Natural killer cell (primary cell): ENCODE measurements at regions not wholly inside any gene's neighbourhood (a gene's known extent, or its start where the extent isn't known, plus 50 kb on each side); places are given as distances from the start of the nearest gene placed in this dataset.

Source experiments
- ATAC-seq, 3 donors: fragments of 150-1000 bp in 2 of 3; fragments of 200-7000 bp in 1 of 3; cut with Tn5 transposase; 1 replicate in 1 of 3; 2 replicates in 2 of 3; pipeline ENCODE4 v1.10.0; 2021; ENCODE audit warnings: mild to moderate bottlenecking in 2 of 3, moderate library complexity in 2 of 3
- DNase-seq, 2 donors: peaks; one replicate each; pipeline versions ENCODE4 v3.0.0 to v3.0.0-alpha.2; 2013 to 2021; ENCODE audit warnings: mixed read lengths in 1 of 2
- H3K27ac ChIP-seq: one replicate; pipeline ENCODE4 v1.5.1; 2013; ENCODE audit warnings: mild to moderate bottlenecking, low read length
- H3K27me3 ChIP-seq: one replicate; pipeline ENCODE4 v1.6.1; 2013; ENCODE audit warnings: low read length; ENCODE audit not compliant: control insufficient read depth, insufficient read depth
- H3K36me3 ChIP-seq: one replicate; pipeline ENCODE4 v1.6.1; 2013; ENCODE audit warnings: low read length; ENCODE audit not compliant: control insufficient read depth, insufficient read depth
- H3K4me1 ChIP-seq: one replicate; pipeline ENCODE4 v1.6.1; 2013; ENCODE audit warnings: low read length; ENCODE audit not compliant: control insufficient read depth, insufficient read depth
- H3K4me3 ChIP-seq: one replicate; pipeline ENCODE4 v1.5.1; 2013; ENCODE audit warnings: low read length
- H3K9me3 ChIP-seq: one replicate; pipeline ENCODE4 v1.6.1; 2013; ENCODE audit warnings: low read length; ENCODE audit not compliant: control insufficient read depth, insufficient read depth
- H3K27ac Mint-ChIP-seq, 2 donors: one replicate each; pipeline ENCODE4 v1.8.0; 2022; ENCODE audit warnings: mild to moderate bottlenecking in 2 of 2, mixed read lengths in 2 of 2, moderate library complexity in 1 of 2
- H3K27me3 Mint-ChIP-seq, 2 donors: one replicate each; pipeline ENCODE4 v1.8.0; 2022; ENCODE audit warnings: low read depth in 2 of 2, mixed read lengths in 2 of 2
- H3K36me3 Mint-ChIP-seq: one replicate; pipeline ENCODE4 v1.8.0; 2022; ENCODE audit warnings: mixed read lengths
- H3K4me1 Mint-ChIP-seq, 2 donors: one replicate each; pipeline ENCODE4 v1.8.0; 2022; ENCODE audit warnings: mixed read lengths in 2 of 2
- H3K4me3 Mint-ChIP-seq: one replicate; pipeline ENCODE4 v1.8.0; 2022; ENCODE audit warnings: mild to moderate bottlenecking, moderate library complexity, mixed read lengths
- H3K9me3 Mint-ChIP-seq, 2 donors: one replicate each; pipeline ENCODE4 v1.8.0; 2022; ENCODE audit warnings: mixed read lengths in 2 of 2
- CTCF ChIP-seq: fragments of 200-600 bp; IDR thresholded peaks from one replicate; pipeline ENCODE4 v1.8.0; 2022; ENCODE audit warnings: antibody characterized with exemption
- WGBS: methylation state at CpG from one replicate; pipeline ENCODE4 v1.1.7; 2013; ENCODE audit warnings: missing lambda C conversion rate; ENCODE audit not compliant: insufficient coverage; 5-methylcytosine and 5-hydroxymethylcytosine counted together
- intact Hi-C: fragments of 100-400 bp; cut with micrococcal nuclease; formaldehyde crosslinking; loops from one replicate; pipeline ENCODE4 v1.14.2; 2022

GRCh38 chr5:67880876-67881275 is 334.7 kb upstream of the PIK3R1 start:
- H3K4me3 Mint-ChIP-seq, result no peak overlapping the region
- no peaks in the 10 kb centered on the region for H3K36me3 ChIP-seq
- intact Hi-C loops, result no loop called here
- WGBS, result 96% methylated on average over 2 of the region's 2 CpGs
- H3K27ac Mint-ChIP-seq, result no peak overlapping the region
- peaks cover 0 to 2% of the 10 kb centered on the region in 2 donors for H3K9me3 Mint-ChIP-seq
- no peaks in the 10 kb centered on the region for H3K4me1 ChIP-seq
- H3K27me3 ChIP-seq, result peaks cover 2% of the 10 kb centered on the region
- H3K36me3 Mint-ChIP-seq, result no peaks in the 10 kb centered on the region
- no peaks in the 10 kb centered on the region for H3K4me1 Mint-ChIP-seq
- H3K27ac ChIP-seq, result no peak overlapping the region
- H3K27me3 Mint-ChIP-seq, result peaks cover 0 to 12% of the 10 kb centered on the region in 2 donors
- no peak for DNase-seq
- H3K4me3 ChIP-seq, result no peak overlapping the region
- no peaks in the 10 kb centered on the region for H3K9me3 ChIP-seq
- no peak for ATAC-seq
- no peak for TF ChIP-seq CTCF

- no peak overlapping the region for H3K4me3 ChIP-seq
- H3K27ac ChIP-seq, result no peak overlapping the region
- TF ChIP-seq CTCF, result no peak
- H3K27me3 ChIP-seq, result peaks cover 2% of the 10 kb centered on the region
- H3K4me1 ChIP-seq, result no peaks in the 10 kb centered on the region
- peaks cover 0 to 12% of the 10 kb centered on the region in 2 donors for H3K27me3 Mint-ChIP-seq
- no peak for DNase-seq
- no peaks in the 10 kb centered on the region for H3K36me3 ChIP-seq
- no peaks in the 10 kb centered on the region for H3K4me1 Mint-ChIP-seq
- H3K9me3 ChIP-seq, result no peaks in the 10 kb centered on the region
- no peaks in the 10 kb centered on the region for H3K36me3 Mint-ChIP-seq
- no peak for ATAC-seq
- no peak overlapping the region for H3K27ac Mint-ChIP-seq
- no peak overlapping the region for H3K4me3 Mint-ChIP-seq
- intact Hi-C loops, result no loop called here
- 69% methylated on average over 2 of the region's 2 CpGs for WGBS
- H3K9me3 Mint-ChIP-seq, result peaks cover 0 to 2% of the 10 kb centered on the region in 2 donors
Observed at GRCh38 chr5:67880511-67880805, 335.1 kb upstream of the PIK3R1 start.

GRCh38 chr5:67879620-67880510 is 335.7 kb upstream of the PIK3R1 start:
- Mint-ChIP-seq H3K9me3 (peaks cover 0 to 2% of the 10 kb centered on the region in 2 donors), H3K4me1 (no peaks in the 10 kb centered on the region), H3K4me3 (no peak overlapping the region), H3K36me3 (no peaks in the 10 kb centered on the region), H3K27me3 (peaks cover 0 to 12% of the 10 kb centered on the region in 2 donors), H3K27ac (no peak overlapping the region)
- intact Hi-C loops, result no loop called here
- Histone ChIP-seq H3K9me3 (no peaks in the 10 kb centered on the region), H3K4me3 (no peak overlapping the region), H3K27ac (no peak overlapping the region), H3K27me3 (peaks cover 2% of the 10 kb centered on the region), H3K4me1 (no peaks in the 10 kb centered on the region), H3K36me3 (no peaks in the 10 kb centered on the region)
- TF ChIP-seq CTCF, result no peak
- WGBS, result 88% methylated on average over 4 of the region's 4 CpGs
- no peak for DNase-seq
- no peak for ATAC-seq

GRCh38 chr5:67878933-67879332 is 336.6 kb upstream of the PIK3R1 start:
- DNase-seq, result no peak
- H3K36me3 ChIP-seq, result no peaks in the 10 kb centered on the region
- Mint-ChIP-seq H3K9me3 (peaks cover 0 to 2% of the 10 kb centered on the region in 2 donors), H3K4me3 (no peak overlapping the region), H3K27ac (no peak overlapping the region), H3K36me3 (no peaks in the 10 kb centered on the region), H3K4me1 (no peaks in the 10 kb centered on the region), H3K27me3 (peaks cover 0 to 12% of the 10 kb centered on the region in 2 donors)
- intact Hi-C loops, result no loop called here
- no peak for TF ChIP-seq CTCF
- H3K9me3 ChIP-seq, result no peaks in the 10 kb centered on the region
- WGBS, result no CpG with 5 or more reads among the region's 1 CpG
- no peak for ATAC-seq
- no peak overlapping the region for H3K4me3 ChIP-seq
- H3K4me1 ChIP-seq, result no peaks in the 10 kb centered on the region
- H3K27ac ChIP-seq, result no peak overlapping the region
- H3K27me3 ChIP-seq, result peaks cover 2% of the 10 kb centered on the region
